ENCODE measurements at regions not wholly inside any gene's neighbourhood (a gene's known extent, or its start where the extent isn't known, plus 50 kb on each side); places are given as distances from the start of the nearest gene placed in this dataset.
"Not testable (repeated sequence)": the region's sequence is repeated elsewhere in the genome, so short reads cannot be mapped to it uniquely, and the experiment has no call there.

- TF ChIP-seq CTCF, POLR2A (IDR thresholded peaks at IDR 0.05): not testable (repeated sequence)
Measured at GRCh38 chr16:85205257-85205656, 93.0 kb upstream of the CIBAR2 start.
